Stomach (tissue), 4 donors: ENCODE measurements at regions not wholly inside any gene's neighbourhood (a gene's known extent, or its start where the extent isn't known, plus 50 kb on each side); places are given as distances from the start of the nearest gene placed in this dataset.

Source experiments
- POLR2AphosphoS5 ChIP-seq, 3 donors: sonication (generic); formaldehyde crosslinking; IDR thresholded peaks; one replicate each; pipeline ENCODE4 v1.6.1; 2016; ENCODE audit warnings: antibody characterized with exemption in 3 of 3
- TF ChIP-seq, protein P1 (sequence below), 7 experiments: fragments of 450-650 bp in 4 of 7; fragments of 200-600 bp in 3 of 7; sonication (generic) in 3 of 7; IDR thresholded peaks; one replicate each; pipeline ENCODE4 v1.5.1; 2016 to 2019; ENCODE audit warnings: antibody characterized with exemption in 7 of 7, control low read depth in 2 of 7, mild to moderate bottlenecking in 1 of 7

DNA sequence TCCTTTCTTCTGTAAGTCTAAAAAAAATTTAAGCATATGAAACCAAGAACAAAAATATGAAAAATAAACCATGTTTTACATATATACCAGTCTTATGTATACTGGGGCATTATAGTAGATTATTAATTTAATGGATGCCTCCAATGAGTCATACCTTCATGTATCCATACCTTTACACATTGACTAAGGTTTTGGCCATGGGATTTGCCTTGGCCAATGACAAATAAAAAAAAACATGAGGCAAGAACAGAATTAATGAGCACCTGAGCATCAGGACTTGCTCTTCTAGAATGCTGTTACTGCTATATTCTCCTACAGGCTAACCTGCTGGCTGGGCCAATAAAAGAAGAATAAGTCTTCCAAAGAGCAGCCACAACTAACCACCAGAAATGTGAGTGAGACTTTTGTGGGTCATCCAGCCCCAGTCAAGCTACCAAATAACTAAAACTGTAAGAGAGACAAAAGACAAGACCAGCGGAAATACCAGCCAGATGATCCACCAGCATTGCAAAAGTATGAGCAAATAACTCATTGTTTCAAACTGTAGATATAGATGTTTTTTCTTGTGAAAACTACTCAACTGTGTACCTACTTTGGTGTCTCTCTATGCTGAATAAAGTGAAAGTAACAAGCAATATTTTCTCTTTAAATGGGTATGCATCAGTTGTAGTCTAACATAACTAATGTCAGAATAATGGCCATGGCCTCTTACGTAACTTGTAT lies 749.6 kb upstream of the VRK2 start:
- TF ChIP-seq, protein P1, sequence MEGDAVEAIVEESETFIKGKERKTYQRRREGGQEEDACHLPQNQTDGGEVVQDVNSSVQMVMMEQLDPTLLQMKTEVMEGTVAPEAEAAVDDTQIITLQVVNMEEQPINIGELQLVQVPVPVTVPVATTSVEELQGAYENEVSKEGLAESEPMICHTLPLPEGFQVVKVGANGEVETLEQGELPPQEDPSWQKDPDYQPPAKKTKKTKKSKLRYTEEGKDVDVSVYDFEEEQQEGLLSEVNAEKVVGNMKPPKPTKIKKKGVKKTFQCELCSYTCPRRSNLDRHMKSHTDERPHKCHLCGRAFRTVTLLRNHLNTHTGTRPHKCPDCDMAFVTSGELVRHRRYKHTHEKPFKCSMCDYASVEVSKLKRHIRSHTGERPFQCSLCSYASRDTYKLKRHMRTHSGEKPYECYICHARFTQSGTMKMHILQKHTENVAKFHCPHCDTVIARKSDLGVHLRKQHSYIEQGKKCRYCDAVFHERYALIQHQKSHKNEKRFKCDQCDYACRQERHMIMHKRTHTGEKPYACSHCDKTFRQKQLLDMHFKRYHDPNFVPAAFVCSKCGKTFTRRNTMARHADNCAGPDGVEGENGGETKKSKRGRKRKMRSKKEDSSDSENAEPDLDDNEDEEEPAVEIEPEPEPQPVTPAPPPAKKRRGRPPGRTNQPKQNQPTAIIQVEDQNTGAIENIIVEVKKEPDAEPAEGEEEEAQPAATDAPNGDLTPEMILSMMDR (IDR thresholded peaks at IDR 0.05) = no peak
- no peak for TF ChIP-seq POLR2AphosphoS5 (IDR thresholded peaks at IDR 0.05)
